HepG2 (cell line): ENCODE measurements at regions not wholly inside any gene's neighbourhood (a gene's known extent, or its start where the extent isn't known, plus 50 kb on each side); places are given as distances from the start of the nearest gene placed in this dataset.

ENCODE experiments used
- ATAC-seq: fragments of 200-7000 bp; cut with Tn5 transposase; 3 replicates; pipeline ENCODE4 v1.9.1; 2020; ENCODE audit warnings: mild to moderate bottlenecking, moderate library complexity
- BruUV-seq: library from RNA; stranded (reverse); fragments of 400-500 nt; replicated peaks from 2 replicates; lab custom pipeline; 2021; lab: Mats Ljungman, UMichigan
- CTCF ChIA-PET: fragments of 300-600 bp; formaldehyde crosslinking; extraction: SDS; loops from one replicate; lab custom pipeline; 2021; ENCODE audit warnings: low total read pairs, inconsistent platforms, low intra/inter-chr PET ratio; lab: Yijun Ruan, JAX
- POLR2A ChIA-PET: fragments of 350-600 bp; sonication (Branson Sonifier 250); formaldehyde crosslinking; loops from one replicate; lab custom pipeline; 2020; ENCODE audit warnings: antibody characterized with exemption, inconsistent platforms; lab: Yijun Ruan, JAX
- DNase-seq: peaks from one replicate; pipeline ENCODE4 v3.0.0-alpha.2; 2015; ENCODE audit warnings: low spot score
- FAIRE-seq: peaks from 3 replicates; lab custom pipeline; 2011; peaks lifted over from hg19 to GRCh38; lab: Jason Lieb, UNC
- H2AFZ ChIP-seq: one replicate; pipeline ENCODE4 v1.6.1; 2011; ENCODE audit warnings: low read length, inconsistent platforms
- H3K27ac ChIP-seq: fragments of 300-600 bp; 3 replicates; pipeline ENCODE4 v1.8.0; 2011; ENCODE audit warnings: mixed run types, mild to moderate bottlenecking, mixed read lengths, low read length, inconsistent platforms; ENCODE audit not compliant: insufficient read depth; ENCODE audit errors: extremely low read length
- H3K27me3 ChIP-seq, 2 experiments: fragments of 200-600 bp in 1 of 2; 2 replicates in 1 of 2; 3 replicates in 1 of 2; pipeline versions ENCODE4 v1.6.0 to v1.8.0; 2011; ENCODE audit warnings: low read length in 2 of 2, mild to moderate bottlenecking in 2 of 2, moderate library complexity in 2 of 2, inconsistent platforms in 1 of 2; ENCODE audit not compliant: insufficient read depth in 2 of 2, control insufficient read depth in 1 of 2
- H3K36me3 ChIP-seq, 2 experiments: fragments of 200-600 bp in 1 of 2; replicated peaks in 1 of 2; 2 replicates in 1 of 2; 3 replicates in 1 of 2; pipeline versions ENCODE4 v1.5.1 to v1.8.0; 2011; ENCODE audit warnings: low read length in 2 of 2, inconsistent platforms in 1 of 2; ENCODE audit not compliant: insufficient read depth in 2 of 2, control insufficient read depth in 1 of 2
- H3K4me1 ChIP-seq: 2 replicates; pipeline ENCODE4 v1.5.1; 2012; ENCODE audit warnings: low read length, inconsistent platforms; ENCODE audit not compliant: insufficient read depth
- H3K4me2 ChIP-seq: 2 replicates; pipeline ENCODE4 v1.6.0; 2011; ENCODE audit warnings: low read depth, low read length, inconsistent platforms
- H3K4me3 ChIP-seq, 3 experiments: fragments of 200-600 bp in 1 of 3; sonication (generic), shearing (Covaris generic) in 1 of 3; replicated peaks in 1 of 3; 2 replicates each; pipeline ENCODE4 v1.5.1; 2011 to 2016; ENCODE audit warnings: low read length in 3 of 3, inconsistent platforms in 2 of 3, low read depth in 2 of 3, mild to moderate bottlenecking in 2 of 3, control low read depth in 1 of 3, mixed read lengths in 1 of 3; ENCODE audit not compliant: insufficient read depth in 1 of 3
- H3K79me2 ChIP-seq: one replicate; pipeline ENCODE4 v1.6.1; 2011; ENCODE audit warnings: low read length, inconsistent platforms; ENCODE audit not compliant: insufficient read depth
- H3K9ac ChIP-seq: 2 replicates; pipeline ENCODE4 v1.6.0; 2011; ENCODE audit warnings: mild to moderate bottlenecking, low read depth, low read length, inconsistent platforms; ENCODE audit not compliant: insufficient read depth
- H3K9me3 ChIP-seq: 2 replicates; pipeline ENCODE4 v1.5.1; 2012; ENCODE audit warnings: mild to moderate bottlenecking, low read length
- H4K20me1 ChIP-seq: 2 replicates; pipeline ENCODE4 v1.6.0; 2011; ENCODE audit warnings: inconsistent platforms, mild to moderate bottlenecking, low read length, moderate library complexity; ENCODE audit not compliant: insufficient read depth
- ADNP ChIP-seq: sonication (generic); formaldehyde crosslinking; IDR thresholded peaks from 2 replicates; pipeline ENCODE4 v1.4.0; 2020; ENCODE audit warnings: missing genetic modification reagents
- DRAP1 ChIP-seq: IDR thresholded peaks from 2 replicates; pipeline ENCODE4 v1.6.1; 2016; ENCODE audit warnings: missing genetic modification reagents, missing compliant biosample characterization
- HDAC1 ChIP-seq: sonication (generic); formaldehyde crosslinking; IDR thresholded peaks from 2 replicates; pipeline ENCODE4 v1.5.1; 2020; ENCODE audit warnings: mild to moderate bottlenecking, missing genetic modification reagents
- IRF9 ChIP-seq: sonication (generic); formaldehyde crosslinking; IDR thresholded peaks from 2 replicates; pipeline ENCODE4 v1.8.0; 2022; ENCODE audit warnings: missing genetic modification reagents, mild to moderate bottlenecking, borderline replicate concordance
- MED1 ChIP-seq: sonication (generic); formaldehyde crosslinking; IDR thresholded peaks from 2 replicates; pipeline ENCODE4 v1.4.0; 2020; ENCODE audit warnings: missing genetic modification reagents
- MEIS1 ChIP-seq: sonication (generic); formaldehyde crosslinking; IDR thresholded peaks from 2 replicates; pipeline ENCODE4 v1.9.0; 2021; ENCODE audit warnings: mild to moderate bottlenecking, missing genetic modification reagents, moderate library complexity, borderline replicate concordance
- NFE2L1 ChIP-seq: sonication (generic); formaldehyde crosslinking; IDR thresholded peaks from 2 replicates; pipeline ENCODE4 v1.4.0; 2020; ENCODE audit warnings: missing genetic modification reagents, mild to moderate bottlenecking, borderline replicate concordance
- NFE2L2 ChIP-seq: fragments of 150-350 bp; IDR thresholded peaks from 2 replicates; pipeline ENCODE4 v1.6.1; 2014; ENCODE audit warnings: low read length
- SRSF4 ChIP-seq: fragments of 200-400 bp; formaldehyde crosslinking; IDR thresholded peaks from one replicate; pipeline ENCODE4 v1.6.1; 2018; ENCODE audit warnings: mild to moderate bottlenecking, low read depth, low read length, moderate library complexity; ENCODE audit not compliant: poor library complexity, severe bottlenecking
- ZNF687 ChIP-seq: sonication (generic); formaldehyde crosslinking; IDR thresholded peaks from 2 replicates; pipeline ENCODE4 v1.5.1; 2020; ENCODE audit warnings: mild to moderate bottlenecking, missing genetic modification reagents, moderate library complexity
- ZNF747 ChIP-seq: sonication (generic); formaldehyde crosslinking; IDR thresholded peaks from 2 replicates; pipeline ENCODE4 v1.8.1; 2023; ENCODE audit warnings: missing genetic modification reagents, mild to moderate bottlenecking, borderline replicate concordance
- WGBS: methylation state at CpG from one replicate; pipeline ENCODE4 v1.1.6; 2017; ENCODE audit warnings: low lambda C conversion rate; 5-methylcytosine and 5-hydroxymethylcytosine counted together
- in situ Hi-C: cut with HindIII; loops from 2 replicates; pipeline ENCODE4 v1.10.0; 2017; ENCODE audit warnings: low pct_unique_long_range_greater_than_20kb; ENCODE audit not compliant: extremely low pct_ligation_motif_present
- intact Hi-C: fragments of 100-400 bp; cut with micrococcal nuclease; formaldehyde crosslinking; loops from one replicate; pipeline ENCODE4 v1.10.0; 2022; ENCODE audit not compliant: unreplicated experiment

GRCh38 chr4:15242021-15242420 lies 185.8 kb upstream of the C1QTNF7 start:
- WGBS = 0% methylated on average over 1 of the region's 1 CpG
- DNase-seq (no peak), ATAC-seq (no peak), FAIRE-seq (no peak)
- Histone ChIP-seq H3K4me2 (no peak overlapping the region), H3K27me3 (no peaks in the 10 kb centered on the region; a peak in 1 of 5 replicates), H3K27ac (no peak overlapping the region), H3K36me3 (no peaks in the 10 kb centered on the region), H3K4me3 (no peak overlapping the region), H3K9ac (no peak overlapping the region), H3K79me2 (no peaks in the 10 kb centered on the region), H4K20me1 (no peaks in the 10 kb centered on the region), H2AFZ (no peak overlapping the region), H3K4me1 (no peaks in the 10 kb centered on the region), H3K9me3 (no peaks in the 10 kb centered on the region)
- in situ Hi-C loops = no loop called here
- intact Hi-C loops = no loop called here
- TF ChIP-seq SRSF4 (no peak), HDAC1 (CRISPR knock-in tag) (no peak), ADNP (CRISPR knock-in tag) (no peak), NFE2L2 (no peak), MED1 (CRISPR knock-in tag) (no peak), NFE2L1 (no peak), ZNF687 (CRISPR knock-in tag) (no peak), DRAP1 (CRISPR knock-in tag) (no peak), ZNF747 (CRISPR knock-in tag) (no peak), IRF9 (CRISPR knock-in tag) (no peak), MEIS1 (no peak)
- ChIA-PET CTCF (no interaction called here), POLR2A (no interaction called here)
- no TSS peak for BruUV-seq
